ENCODE measurements at regions not wholly inside any gene's neighbourhood (a gene's known extent, or its start where the extent isn't known, plus 50 kb on each side); places are given as distances from the start of the nearest gene placed in this dataset.

DNA sequence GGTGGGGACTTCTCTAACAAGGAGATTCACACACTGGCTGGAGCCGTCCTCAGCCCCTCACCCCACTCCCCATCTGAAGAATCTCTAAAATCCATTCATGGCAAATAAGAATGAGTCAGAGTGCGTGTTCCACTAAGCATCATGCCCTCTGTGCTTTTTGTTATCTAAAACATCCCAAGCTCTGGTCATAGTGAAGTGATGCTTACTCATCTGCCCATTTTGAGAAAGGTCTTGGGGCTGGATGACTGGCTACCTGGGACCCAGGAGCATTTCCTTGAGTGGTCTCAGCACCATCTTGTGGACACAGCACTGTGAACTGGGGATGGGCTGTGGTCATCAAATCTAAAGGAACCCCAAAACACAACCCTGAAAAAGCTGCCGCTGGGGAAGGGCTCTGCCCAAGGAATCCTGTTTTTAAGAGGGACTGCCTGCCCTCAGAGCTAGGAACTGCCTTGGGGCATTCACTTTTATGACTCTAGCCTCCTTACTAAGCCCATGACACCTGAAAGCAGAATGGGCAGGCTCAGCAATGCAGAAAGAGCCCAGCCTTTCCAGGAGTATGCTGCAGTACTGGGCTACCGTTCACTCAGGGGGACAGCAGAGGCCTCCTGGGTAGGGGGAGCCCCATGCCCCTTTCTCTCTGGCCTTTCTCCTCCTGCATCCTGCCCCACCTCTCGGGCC, 53.5 kb downstream of the ZBTB38 start:
- peak overlapping the region; percentile 63 for H3K4me2 ChIP-seq (ENCODE audit: low read length)
- peak overlapping the region; percentile 87 for H3K27ac ChIP-seq (ENCODE audit: low read depth, low read length)
- peaks cover 83% of the 10 kb centered on the region for H3K79me2 ChIP-seq (ENCODE audit: insufficient read depth, low read length)
- peaks cover 33% of the 10 kb centered on the region for H3K4me1 ChIP-seq (ENCODE audit: insufficient read depth, low read length)
- peak overlapping the region; percentile 77 for H3K27ac Mint-ChIP-seq (ENCODE audit: unreplicated experiment)
- H3K27me3 Mint-ChIP-seq (ENCODE audit: low read depth, unreplicated experiment) = no peaks in the 10 kb centered on the region
- peaks cover 22% of the 10 kb centered on the region for H3K36me3 ChIP-seq (ENCODE audit: insufficient read depth, low read length)
- H3K4me3 Mint-ChIP-seq (ENCODE audit: unreplicated experiment) = no peak overlapping the region
- FAIRE-seq (no peak), DNase-seq (ENCODE audit: low read depth) (peak; percentile 88)
- H3K27me3 ChIP-seq (ENCODE audit: insufficient read depth, low read length) = no peaks in the 10 kb centered on the region
- H3K4me1 Mint-ChIP-seq (ENCODE audit: low read depth, unreplicated experiment) = peaks cover 17% of the 10 kb centered on the region
- no peak for TF ChIP-seq EZH2 (IDR thresholded peaks at IDR 0.05; ENCODE audit: insufficient read depth, low read length)
- TF ChIP-seq, protein P1, sequence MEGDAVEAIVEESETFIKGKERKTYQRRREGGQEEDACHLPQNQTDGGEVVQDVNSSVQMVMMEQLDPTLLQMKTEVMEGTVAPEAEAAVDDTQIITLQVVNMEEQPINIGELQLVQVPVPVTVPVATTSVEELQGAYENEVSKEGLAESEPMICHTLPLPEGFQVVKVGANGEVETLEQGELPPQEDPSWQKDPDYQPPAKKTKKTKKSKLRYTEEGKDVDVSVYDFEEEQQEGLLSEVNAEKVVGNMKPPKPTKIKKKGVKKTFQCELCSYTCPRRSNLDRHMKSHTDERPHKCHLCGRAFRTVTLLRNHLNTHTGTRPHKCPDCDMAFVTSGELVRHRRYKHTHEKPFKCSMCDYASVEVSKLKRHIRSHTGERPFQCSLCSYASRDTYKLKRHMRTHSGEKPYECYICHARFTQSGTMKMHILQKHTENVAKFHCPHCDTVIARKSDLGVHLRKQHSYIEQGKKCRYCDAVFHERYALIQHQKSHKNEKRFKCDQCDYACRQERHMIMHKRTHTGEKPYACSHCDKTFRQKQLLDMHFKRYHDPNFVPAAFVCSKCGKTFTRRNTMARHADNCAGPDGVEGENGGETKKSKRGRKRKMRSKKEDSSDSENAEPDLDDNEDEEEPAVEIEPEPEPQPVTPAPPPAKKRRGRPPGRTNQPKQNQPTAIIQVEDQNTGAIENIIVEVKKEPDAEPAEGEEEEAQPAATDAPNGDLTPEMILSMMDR (IDR thresholded peaks at IDR 0.05; ENCODE audit: insufficient read depth, low read depth, low read length) = no peak
- H4K20me1 ChIP-seq (ENCODE audit: insufficient read depth, low read length) = no peaks in the 10 kb centered on the region
- no peak overlapping the region for H2AFZ ChIP-seq (ENCODE audit: low read depth, low read length)
- H3K9me3 ChIP-seq (ENCODE audit: insufficient read depth, low read depth, low read length) = no peaks in the 10 kb centered on the region
- H3K36me3 Mint-ChIP-seq (ENCODE audit: low read depth, unreplicated experiment) = peaks cover 24% of the 10 kb centered on the region
- H3K9ac ChIP-seq (ENCODE audit: low read length) = peak overlapping the region; percentile 69
- no peaks in the 10 kb centered on the region for H3K9me3 Mint-ChIP-seq (ENCODE audit: unreplicated experiment)
- H3K4me3 ChIP-seq (ENCODE audit: insufficient read depth, low read depth, low read length) = no peak overlapping the region

DNA sequence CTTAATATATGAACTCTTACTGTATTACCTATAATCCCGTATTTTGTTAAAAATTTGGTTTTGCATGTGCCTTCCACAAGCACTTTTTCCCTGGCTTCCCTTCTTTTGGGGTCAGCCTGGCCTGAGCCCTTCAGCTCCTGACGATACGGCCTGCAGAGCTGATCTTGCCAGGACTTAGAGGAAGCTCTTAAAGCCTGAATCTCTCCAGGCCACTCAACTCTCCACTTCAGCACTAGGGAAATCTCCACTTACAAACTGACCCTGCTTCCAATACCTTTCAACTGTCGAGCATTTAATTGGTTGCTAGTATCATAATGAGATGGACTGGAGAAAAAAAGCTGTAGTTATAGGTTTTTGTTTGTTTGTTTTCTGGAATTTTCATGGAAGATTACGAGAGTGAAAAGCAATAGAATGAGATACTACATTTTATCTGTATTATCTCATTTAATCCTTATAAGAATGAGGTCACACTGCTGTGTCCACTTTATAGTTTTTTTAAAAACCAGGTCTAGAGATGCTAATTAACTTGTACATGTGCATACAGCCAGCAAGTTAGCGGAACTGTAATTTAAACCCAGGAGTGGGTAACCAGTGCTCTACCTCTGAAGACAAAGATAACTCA, 54.8 kb downstream of the ZBTB38 start:
- Histone ChIP-seq H3K4me3 (ENCODE audit: insufficient read depth, low read depth, low read length) (no peak overlapping the region), H3K4me2 (ENCODE audit: low read length) (no peak overlapping the region), H3K4me1 (ENCODE audit: insufficient read depth, low read length) (peaks cover 34% of the 10 kb centered on the region), H3K9me3 (ENCODE audit: insufficient read depth, low read depth, low read length) (no peaks in the 10 kb centered on the region), H2AFZ (ENCODE audit: low read depth, low read length) (no peak overlapping the region), H3K36me3 (ENCODE audit: insufficient read depth, low read length) (peaks cover 23% of the 10 kb centered on the region), H4K20me1 (ENCODE audit: insufficient read depth, low read length) (peaks cover 2% of the 10 kb centered on the region), H3K79me2 (ENCODE audit: insufficient read depth, low read length) (peaks cover 86% of the 10 kb centered on the region), H3K9ac (ENCODE audit: low read length) (no peak overlapping the region), H3K27ac (ENCODE audit: low read depth, low read length) (peak overlapping the region; percentile 17), H3K27me3 (ENCODE audit: insufficient read depth, low read length) (no peaks in the 10 kb centered on the region)
- peaks cover 22% of the 10 kb centered on the region for H3K36me3 Mint-ChIP-seq (ENCODE audit: low read depth, unreplicated experiment)
- H3K4me3 Mint-ChIP-seq (ENCODE audit: unreplicated experiment) = no peak overlapping the region
- H3K27ac Mint-ChIP-seq (ENCODE audit: unreplicated experiment) = no peak overlapping the region
- H3K27me3 Mint-ChIP-seq (ENCODE audit: low read depth, unreplicated experiment) = no peaks in the 10 kb centered on the region
- H3K9me3 Mint-ChIP-seq (ENCODE audit: unreplicated experiment) = no peaks in the 10 kb centered on the region
- H3K4me1 Mint-ChIP-seq (ENCODE audit: low read depth, unreplicated experiment) = peaks cover 27% of the 10 kb centered on the region
- TF ChIP-seq, protein P1 (IDR thresholded peaks at IDR 0.05; ENCODE audit: insufficient read depth, low read depth, low read length) = no peak
- no peak for TF ChIP-seq EZH2 (IDR thresholded peaks at IDR 0.05; ENCODE audit: insufficient read depth, low read length)
- FAIRE-seq (no peak), DNase-seq (ENCODE audit: low read depth) (no peak)

Data from astrocyte (in vitro differentiated cells and primary cell).